ENCODE measurements at regions not wholly inside any gene's neighbourhood (a gene's known extent, or its start where the extent isn't known, plus 50 kb on each side); places are given as distances from the start of the nearest gene placed in this dataset.
A peak's percentile ranks its signal among the peaks of the same experiment; 100 is the strongest.

GRCh38 chr14:53338192-53338591 lies 185.1 kb upstream of the DDHD1 start:
- H3K36me3 Mint-ChIP-seq (ENCODE audit: low read depth): no peaks in the 10 kb centered on the region
- H3K27ac Mint-ChIP-seq: no peak overlapping the region
- H3K4me1 Mint-ChIP-seq (ENCODE audit: low read depth): no peaks in the 10 kb centered on the region
- no peaks in the 10 kb centered on the region for H3K27me3 Mint-ChIP-seq
- H3K9me3 Mint-ChIP-seq: no peaks in the 10 kb centered on the region
- no peak overlapping the region for H3K4me3 Mint-ChIP-seq

- Mint-ChIP-seq H3K9me3 (no peaks in the 10 kb centered on the region), H3K36me3 (ENCODE audit: low read depth) (no peaks in the 10 kb centered on the region), H3K4me3 (no peak overlapping the region)
These were observed 183.6 kb upstream of the DDHD1 start for GRCh38 chr14:53336729-53337128.

GRCh38 chr14:53333809-53334208 lies 180.7 kb upstream of the DDHD1 start:
- H3K27me3 Mint-ChIP-seq: no peaks in the 10 kb centered on the region
- no peak overlapping the region for H3K27ac Mint-ChIP-seq
- no peaks in the 10 kb centered on the region for H3K9me3 Mint-ChIP-seq
- no peak overlapping the region for H3K4me3 Mint-ChIP-seq
- peaks cover 7% of the 10 kb centered on the region for H3K4me1 Mint-ChIP-seq (ENCODE audit: low read depth)
- no peaks in the 10 kb centered on the region for H3K36me3 Mint-ChIP-seq (ENCODE audit: low read depth)

More at GRCh38 chr14:53336729-53337128, 183.6 kb upstream of the DDHD1 start:
- Mint-ChIP-seq H3K4me1 (ENCODE audit: low read depth) (no peaks in the 10 kb centered on the region), H3K27me3 (no peaks in the 10 kb centered on the region), H3K27ac (no peak overlapping the region)

- no peaks in the 10 kb centered on the region for H3K9me3 Mint-ChIP-seq
- H3K27ac Mint-ChIP-seq: no peak overlapping the region
- no peak overlapping the region for H3K4me3 Mint-ChIP-seq
- H3K4me1 Mint-ChIP-seq (ENCODE audit: low read depth): peaks cover 7% of the 10 kb centered on the region
- H3K27me3 Mint-ChIP-seq: no peaks in the 10 kb centered on the region
- no peaks in the 10 kb centered on the region for H3K36me3 Mint-ChIP-seq (ENCODE audit: low read depth)
These were observed 178.8 kb upstream of the DDHD1 start for GRCh38 chr14:53331921-53332320.

GRCh38 chr14:53331247-53331646 lies 178.1 kb upstream of the DDHD1 start:
- no peaks in the 10 kb centered on the region for H3K36me3 Mint-ChIP-seq (ENCODE audit: low read depth)
- H3K4me3 Mint-ChIP-seq: no peak overlapping the region
- no peak overlapping the region for H3K27ac Mint-ChIP-seq
- no peaks in the 10 kb centered on the region for H3K27me3 Mint-ChIP-seq
- no peaks in the 10 kb centered on the region for H3K9me3 Mint-ChIP-seq
- peaks cover 7% of the 10 kb centered on the region for H3K4me1 Mint-ChIP-seq (ENCODE audit: low read depth)

GRCh38 chr14:53330441-53330840 lies 177.3 kb upstream of the DDHD1 start:
- Mint-ChIP-seq H3K27me3 (no peaks in the 10 kb centered on the region), H3K36me3 (ENCODE audit: low read depth) (no peaks in the 10 kb centered on the region), H3K4me1 (ENCODE audit: low read depth) (peaks cover 7% of the 10 kb centered on the region), H3K27ac (no peak overlapping the region), H3K9me3 (no peaks in the 10 kb centered on the region), H3K4me3 (no peak overlapping the region)

- H3K36me3 Mint-ChIP-seq (ENCODE audit: low read depth): no peaks in the 10 kb centered on the region
- H3K4me1 Mint-ChIP-seq (ENCODE audit: low read depth): peaks cover 7% of the 10 kb centered on the region
- no peak overlapping the region for H3K4me3 Mint-ChIP-seq
- H3K27ac Mint-ChIP-seq: no peak overlapping the region
- H3K9me3 Mint-ChIP-seq: no peaks in the 10 kb centered on the region
- H3K27me3 Mint-ChIP-seq: no peaks in the 10 kb centered on the region
These were observed 175.7 kb upstream of the DDHD1 start for GRCh38 chr14:53328841-53329240.

GRCh38 chr14:53327716-53328115 lies 174.6 kb upstream of the DDHD1 start:
- Mint-ChIP-seq H3K36me3 (ENCODE audit: low read depth) (no peaks in the 10 kb centered on the region), H3K4me1 (ENCODE audit: low read depth) (peaks cover 7% of the 10 kb centered on the region), H3K27me3 (no peaks in the 10 kb centered on the region), H3K27ac (no peak overlapping the region), H3K4me3 (no peak overlapping the region), H3K9me3 (no peaks in the 10 kb centered on the region)

GRCh38 chr14:53325176-53325806 lies 172.2 kb upstream of the DDHD1 start:
- Mint-ChIP-seq H3K36me3 (ENCODE audit: low read depth) (no peaks in the 10 kb centered on the region), H3K4me1 (ENCODE audit: low read depth) (no peaks in the 10 kb centered on the region), H3K27me3 (no peaks in the 10 kb centered on the region), H3K27ac (no peak overlapping the region), H3K4me3 (no peak overlapping the region), H3K9me3 (peaks cover 6% of the 10 kb centered on the region)

- H3K4me1 Mint-ChIP-seq (ENCODE audit: low read depth): no peaks in the 10 kb centered on the region
These were observed 163.4 kb upstream of the DDHD1 start for GRCh38 chr14:53316504-53316903.

GRCh38 chr14:53310412-53310811 lies 157.3 kb upstream of the DDHD1 start:
- peaks cover 9% of the 10 kb centered on the region for H3K36me3 Mint-ChIP-seq (ENCODE audit: low read depth)
- no peak overlapping the region for H3K27ac Mint-ChIP-seq
- peaks cover 12% of the 10 kb centered on the region for H3K4me1 Mint-ChIP-seq (ENCODE audit: low read depth)
- peaks cover 4% of the 10 kb centered on the region for H3K27me3 Mint-ChIP-seq
- H3K9me3 Mint-ChIP-seq: peaks cover 5% of the 10 kb centered on the region
- no peak overlapping the region for H3K4me3 Mint-ChIP-seq

More at GRCh38 chr14:53316504-53316903, 163.4 kb upstream of the DDHD1 start:
- no peak overlapping the region for H3K4me3 Mint-ChIP-seq
- peaks cover 4% of the 10 kb centered on the region for H3K36me3 Mint-ChIP-seq (ENCODE audit: low read depth)
- H3K27ac Mint-ChIP-seq: no peak overlapping the region
- H3K9me3 Mint-ChIP-seq: peaks cover 16% of the 10 kb centered on the region
- H3K27me3 Mint-ChIP-seq: no peaks in the 10 kb centered on the region

GRCh38 chr14:53306911-53307310 lies 153.8 kb upstream of the DDHD1 start:
- Mint-ChIP-seq H3K27ac (no peak overlapping the region), H3K4me1 (ENCODE audit: low read depth) (peaks cover 12% of the 10 kb centered on the region), H3K36me3 (ENCODE audit: low read depth) (peaks cover 9% of the 10 kb centered on the region), H3K4me3 (no peak overlapping the region), H3K9me3 (peaks cover 5% of the 10 kb centered on the region), H3K27me3 (peaks cover 4% of the 10 kb centered on the region)

GRCh38 chr14:53306267-53306721 lies 153.2 kb upstream of the DDHD1 start:
- Mint-ChIP-seq H3K27me3 (peaks cover 4% of the 10 kb centered on the region), H3K4me3 (peak overlapping the region; percentile 72), H3K27ac (peak overlapping the region; percentile 31), H3K36me3 (ENCODE audit: low read depth) (peaks cover 6% of the 10 kb centered on the region), H3K4me1 (ENCODE audit: low read depth) (peaks cover 12% of the 10 kb centered on the region), H3K9me3 (peaks cover 2% of the 10 kb centered on the region)

- Mint-ChIP-seq H3K27me3 (peaks cover 4% of the 10 kb centered on the region), H3K27ac (no peak overlapping the region), H3K4me3 (no peak overlapping the region), H3K36me3 (ENCODE audit: low read depth) (peaks cover 3% of the 10 kb centered on the region), H3K9me3 (no peaks in the 10 kb centered on the region), H3K4me1 (ENCODE audit: low read depth) (peaks cover 12% of the 10 kb centered on the region)
These were observed 151.7 kb upstream of the DDHD1 start for GRCh38 chr14:53304726-53305381.

- Mint-ChIP-seq H3K9me3 (no peaks in the 10 kb centered on the region), H3K4me1 (ENCODE audit: low read depth) (no peaks in the 10 kb centered on the region), H3K36me3 (ENCODE audit: low read depth) (no peaks in the 10 kb centered on the region), H3K27me3 (no peaks in the 10 kb centered on the region), H3K27ac (no peak overlapping the region), H3K4me3 (no peak overlapping the region)
These were observed 143.0 kb upstream of the DDHD1 start for GRCh38 chr14:53295985-53296582.

Data from stimulated activated naive CD8-positive, alpha-beta T cell treated with anti-CD3 and anti-CD28 coated beads, Interleukin-15, Interleukin-2, amounts not matched to agents 100 ng/mL and 50 ng/mL, for 24 hours (primary cell).